Large intestine (tissue), 3 donors: ENCODE measurements at regions not wholly inside any gene's neighbourhood (a gene's known extent, or its start where the extent isn't known, plus 50 kb on each side); places are given as distances from the start of the nearest gene placed in this dataset.
"Not testable (repeated sequence)": the region's sequence is repeated elsewhere in the genome, so short reads cannot be mapped to it uniquely, and the experiment has no call there.

Experiments used
- DNase-seq, 2 donors: peaks; one replicate each; pipeline versions ENCODE4 v3.0.0 to v3.0.0-alpha.2; 2013
- H3K27ac ChIP-seq: one replicate; pipeline ENCODE4 v1.5.1; 2013; ENCODE audit warnings: low read length
- H3K27me3 ChIP-seq: 2 replicates; pipeline ENCODE4 v1.6.1; 2013; ENCODE audit warnings: low read length; ENCODE audit not compliant: control insufficient read depth, insufficient read depth
- H3K36me3 ChIP-seq: 2 replicates; pipeline ENCODE4 v1.6.1; 2013; ENCODE audit warnings: low read length; ENCODE audit not compliant: control insufficient read depth, insufficient read depth
- H3K4me1 ChIP-seq: one replicate; pipeline ENCODE4 v1.6.1; 2013; ENCODE audit warnings: low read length; ENCODE audit not compliant: control insufficient read depth, insufficient read depth
- H3K4me3 ChIP-seq: one replicate; pipeline ENCODE4 v1.5.1; 2013; ENCODE audit warnings: low read length
- H3K9me3 ChIP-seq: one replicate; pipeline ENCODE4 v1.6.1; 2013; ENCODE audit warnings: mild to moderate bottlenecking, low read depth, low read length, moderate library complexity; ENCODE audit not compliant: control insufficient read depth
- WGBS: methylation state at CpG from one replicate; pipeline ENCODE4 v1.1.5; 2013; ENCODE audit warnings: low lambda C conversion rate; ENCODE audit not compliant: insufficient coverage; 5-methylcytosine and 5-hydroxymethylcytosine counted together

GRCh38 chr7:19572566-19572965 is 136.3 kb downstream of the POLR1F start:
- no peak for DNase-seq
- H3K4me3 ChIP-seq = no peak overlapping the region
- H3K9me3 ChIP-seq = no peaks in the 10 kb centered on the region
- H3K27ac ChIP-seq = no peak overlapping the region
- no peaks in the 10 kb centered on the region for H3K36me3 ChIP-seq
- no peaks in the 10 kb centered on the region for H3K4me1 ChIP-seq
- WGBS = 75% methylated on average over 3 of the region's 4 CpGs
- no peaks in the 10 kb centered on the region for H3K27me3 ChIP-seq

GRCh38 chr7:19567011-19567410 is 141.8 kb downstream of the POLR1F start:
- H3K9me3 ChIP-seq = no peaks in the 10 kb centered on the region
- no peaks in the 10 kb centered on the region for H3K36me3 ChIP-seq
- no peaks in the 10 kb centered on the region for H3K4me1 ChIP-seq
- H3K4me3 ChIP-seq = no peak overlapping the region
- H3K27me3 ChIP-seq = no peaks in the 10 kb centered on the region
- WGBS = no CpG with 5 or more reads among the region's 4 CpGs
- no peak overlapping the region for H3K27ac ChIP-seq
- no peak for DNase-seq

GRCh38 chr7:19565602-19566001 is 143.2 kb downstream of the POLR1F start:
- Histone ChIP-seq H3K27ac (no peak overlapping the region), H3K4me3 (no peak overlapping the region), H3K36me3 (no peaks in the 10 kb centered on the region), H3K27me3 (no peaks in the 10 kb centered on the region), H3K4me1 (no peaks in the 10 kb centered on the region), H3K9me3 (no peaks in the 10 kb centered on the region)
- DNase-seq = no peak

GRCh38 chr7:19561121-19561805 is 147.6 kb downstream of the POLR1F start:
- Histone ChIP-seq H3K36me3 (no peaks in the 10 kb centered on the region), H3K4me1 (no peaks in the 10 kb centered on the region), H3K27ac (no peak overlapping the region), H3K9me3 (no peaks in the 10 kb centered on the region), H3K4me3 (no peak overlapping the region), H3K27me3 (no peaks in the 10 kb centered on the region)
- no peak for DNase-seq
- 87% methylated on average over 3 of the region's 3 CpGs for WGBS

DNA sequence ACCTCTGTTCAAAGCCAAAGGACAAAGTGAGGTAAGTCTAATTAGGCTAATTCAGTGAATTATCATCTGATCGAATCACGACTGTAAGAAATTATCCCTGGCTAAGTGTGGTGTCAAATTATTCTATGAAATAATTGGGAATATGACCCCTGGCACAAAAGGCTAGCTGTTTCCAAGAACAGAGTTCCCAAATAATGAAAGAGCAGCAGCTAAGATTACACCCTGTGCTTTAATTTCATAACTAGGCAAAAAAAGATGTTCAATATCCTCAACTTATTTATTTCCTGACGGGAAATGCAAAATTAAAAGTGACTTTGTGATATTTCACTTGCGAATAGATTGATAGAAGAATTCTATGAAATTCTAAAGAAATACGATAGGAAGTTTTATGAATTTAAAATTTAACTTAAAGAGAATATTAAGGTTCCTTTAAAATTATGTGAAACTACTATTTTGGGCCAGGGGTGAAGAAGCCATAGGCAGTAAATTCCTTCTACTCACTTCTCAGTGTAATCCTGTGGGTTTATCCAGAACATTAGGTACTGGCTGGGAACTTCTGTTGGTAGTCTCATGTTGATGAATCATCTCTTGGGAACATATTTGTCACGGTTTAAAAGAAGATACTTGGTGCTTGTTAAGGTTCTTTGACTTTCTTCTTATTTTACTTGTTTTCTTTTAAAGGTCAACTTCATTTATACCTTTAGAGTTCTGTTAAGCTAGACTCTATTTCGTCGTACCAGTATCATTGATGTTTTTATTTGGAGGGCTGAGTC is 148.5 kb downstream of the POLR1F start:
- Histone ChIP-seq H3K36me3 (no peaks in the 10 kb centered on the region), H3K27me3 (no peaks in the 10 kb centered on the region), H3K4me1 (no peaks in the 10 kb centered on the region), H3K4me3 (no peak overlapping the region), H3K27ac (no peak overlapping the region), H3K9me3 (no peaks in the 10 kb centered on the region)
- WGBS = 78% methylated on average over 8 of the region's 8 CpGs
- DNase-seq = no peak

- Histone ChIP-seq H3K4me1 (no peaks in the 10 kb centered on the region), H3K27ac (no peak overlapping the region), H3K9me3 (no peaks in the 10 kb centered on the region), H3K4me3 (no peak overlapping the region), H3K36me3 (no peaks in the 10 kb centered on the region), H3K27me3 (no peaks in the 10 kb centered on the region)
- 100% methylated on average over 1 of the region's 1 CpG for WGBS
- no peak for DNase-seq
Measured at GRCh38 chr7:19558527-19558926, 150.3 kb downstream of the POLR1F start.

DNA sequence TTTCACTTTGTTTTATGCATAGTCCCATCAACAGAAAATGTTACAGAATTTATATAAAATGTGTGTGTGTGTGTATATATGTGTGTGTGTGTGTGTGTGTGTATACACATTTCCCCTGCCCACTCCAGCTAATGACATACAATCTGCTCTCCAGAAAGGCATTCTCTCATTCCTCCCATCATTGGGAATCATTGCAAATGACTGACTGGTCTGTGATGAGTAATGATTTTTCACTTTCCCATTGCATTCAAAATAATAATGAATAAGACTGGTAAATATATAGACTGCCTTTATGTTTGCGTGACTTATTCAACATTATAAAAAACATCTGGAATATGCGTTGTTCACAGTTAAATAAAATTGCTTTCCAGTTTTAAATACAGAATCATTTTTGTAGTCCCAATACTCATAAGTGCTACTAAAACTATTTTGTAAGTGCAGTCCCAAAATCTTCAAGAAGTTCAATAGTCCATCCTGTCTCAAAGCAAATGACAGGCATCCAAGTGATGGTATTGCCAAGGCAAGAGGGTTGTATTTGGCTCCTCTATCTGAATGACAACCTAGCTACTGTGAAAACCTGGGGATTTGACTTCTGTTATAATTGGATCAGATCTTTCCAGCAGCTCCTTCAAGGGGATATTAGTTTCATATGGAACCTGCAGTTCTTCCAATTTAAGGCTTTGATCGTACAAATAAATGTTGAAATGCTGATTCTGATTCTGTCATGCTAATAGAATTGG is 150.9 kb downstream of the POLR1F start:
- no peaks in the 10 kb centered on the region for H3K36me3 ChIP-seq
- DNase-seq = no peak
- no peaks in the 10 kb centered on the region for H3K27me3 ChIP-seq
- no peaks in the 10 kb centered on the region for H3K9me3 ChIP-seq
- no peak overlapping the region for H3K27ac ChIP-seq
- H3K4me1 ChIP-seq = no peaks in the 10 kb centered on the region
- WGBS = 67% methylated on average over 2 of the region's 3 CpGs
- no peak overlapping the region for H3K4me3 ChIP-seq

DNA sequence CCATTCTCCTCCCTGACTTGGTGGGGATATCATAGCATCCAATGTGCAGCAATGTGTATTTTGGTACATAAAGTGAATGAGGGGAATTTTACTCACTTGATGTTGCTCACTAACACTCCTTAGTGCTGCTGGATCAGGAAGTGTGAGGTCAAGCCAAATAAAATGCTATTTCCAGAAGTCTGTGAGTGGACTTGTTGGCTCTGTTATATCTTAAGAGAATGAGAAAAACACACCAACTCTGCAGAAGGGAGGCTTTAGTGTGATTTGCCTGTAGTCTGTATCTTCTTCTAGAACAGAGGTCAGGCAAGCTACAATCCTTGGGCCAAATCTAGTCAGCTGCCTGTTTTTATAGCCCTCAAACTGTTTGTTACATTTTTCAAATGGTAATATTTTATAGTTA is 154.3 kb downstream of the POLR1F start:
- no peaks in the 10 kb centered on the region for H3K36me3 ChIP-seq
- H3K9me3 ChIP-seq = no peaks in the 10 kb centered on the region
- no peaks in the 10 kb centered on the region for H3K4me1 ChIP-seq
- H3K4me3 ChIP-seq = no peak overlapping the region
- no peak overlapping the region for H3K27ac ChIP-seq
- H3K27me3 ChIP-seq = no peaks in the 10 kb centered on the region
- no peak for DNase-seq

DNA sequence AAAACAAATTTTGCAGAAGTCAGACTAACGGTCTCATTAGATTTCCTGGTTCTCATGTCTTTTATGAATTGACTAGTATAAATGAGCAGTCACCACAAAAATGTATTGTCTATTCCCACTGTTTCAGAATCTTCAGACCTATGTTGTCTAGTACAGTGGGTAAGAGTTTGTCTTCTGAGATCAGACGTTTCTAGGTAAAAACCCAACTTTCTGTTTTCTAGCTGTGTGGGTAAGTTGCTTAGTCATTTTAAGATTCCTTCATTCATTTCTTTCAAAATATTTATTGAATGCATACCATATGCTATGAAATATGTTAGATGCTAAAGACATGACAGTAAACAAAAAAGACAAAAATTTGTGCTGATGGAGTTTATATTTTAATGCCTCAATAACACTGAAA is 156.3 kb downstream of the POLR1F start:
- Histone ChIP-seq H3K36me3 (no peaks in the 10 kb centered on the region), H3K9me3 (no peaks in the 10 kb centered on the region), H3K4me1 (no peaks in the 10 kb centered on the region), H3K27ac (no peak overlapping the region), H3K27me3 (no peaks in the 10 kb centered on the region), H3K4me3 (no peak overlapping the region)
- no peak for DNase-seq
- 77% methylated on average over 2 of the region's 2 CpGs for WGBS

DNA sequence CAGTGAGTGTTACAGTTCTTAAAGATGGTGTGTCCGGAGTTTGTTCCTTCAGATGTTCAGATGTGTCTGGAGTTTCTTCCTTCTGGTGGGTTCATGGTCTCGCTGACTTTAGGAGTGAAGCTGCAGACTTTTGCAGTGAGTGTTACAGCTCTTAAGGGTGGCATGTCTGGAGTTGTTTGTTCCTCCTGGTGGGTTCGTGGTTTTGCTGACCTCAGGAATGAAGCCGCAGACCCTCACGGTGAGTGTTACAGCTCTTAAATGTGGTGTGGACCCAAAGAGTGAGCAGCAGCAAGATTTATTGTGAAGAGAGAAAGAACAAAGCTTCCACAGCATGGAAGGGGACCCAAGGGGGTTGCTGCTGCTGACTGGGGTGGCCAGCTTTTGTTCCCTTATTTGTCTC is 159.6 kb downstream of the POLR1F start:
- H3K4me3 ChIP-seq, DNase-seq, H3K27me3 ChIP-seq, H3K9me3 ChIP-seq, H3K27ac ChIP-seq, H3K36me3 ChIP-seq, H3K4me1 ChIP-seq: not testable (repeated sequence)
- WGBS = no CpG with 5 or more reads among the region's 5 CpGs
